ENCODE measurements at regions not wholly inside any gene's neighbourhood (a gene's known extent, or its start where the extent isn't known, plus 50 kb on each side); places are given as distances from the start of the nearest gene placed in this dataset.

DNA sequence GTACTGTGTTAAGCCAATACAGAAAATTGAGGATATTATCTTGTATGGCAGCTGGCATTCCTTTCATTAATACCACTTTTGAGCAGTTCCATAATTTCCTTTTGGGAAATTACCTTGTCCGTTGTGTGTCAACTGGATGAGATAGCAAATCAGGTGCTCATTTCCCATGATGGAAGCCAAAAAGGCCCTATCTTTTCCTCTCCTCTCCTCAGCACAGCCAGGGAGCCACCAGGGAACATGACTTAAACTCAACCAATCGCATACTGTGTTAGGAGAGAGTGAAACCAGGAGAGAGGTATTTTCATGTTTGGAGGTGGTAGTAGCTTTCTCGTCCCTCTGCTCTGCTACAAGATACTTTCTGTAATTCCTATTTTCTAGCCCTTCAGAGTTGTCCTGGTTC, 96.1 kb upstream of the TOX3 start:
- no peak for DNase-seq (ENCODE audit: low spot score)
- TF ChIP-seq, protein P1, sequence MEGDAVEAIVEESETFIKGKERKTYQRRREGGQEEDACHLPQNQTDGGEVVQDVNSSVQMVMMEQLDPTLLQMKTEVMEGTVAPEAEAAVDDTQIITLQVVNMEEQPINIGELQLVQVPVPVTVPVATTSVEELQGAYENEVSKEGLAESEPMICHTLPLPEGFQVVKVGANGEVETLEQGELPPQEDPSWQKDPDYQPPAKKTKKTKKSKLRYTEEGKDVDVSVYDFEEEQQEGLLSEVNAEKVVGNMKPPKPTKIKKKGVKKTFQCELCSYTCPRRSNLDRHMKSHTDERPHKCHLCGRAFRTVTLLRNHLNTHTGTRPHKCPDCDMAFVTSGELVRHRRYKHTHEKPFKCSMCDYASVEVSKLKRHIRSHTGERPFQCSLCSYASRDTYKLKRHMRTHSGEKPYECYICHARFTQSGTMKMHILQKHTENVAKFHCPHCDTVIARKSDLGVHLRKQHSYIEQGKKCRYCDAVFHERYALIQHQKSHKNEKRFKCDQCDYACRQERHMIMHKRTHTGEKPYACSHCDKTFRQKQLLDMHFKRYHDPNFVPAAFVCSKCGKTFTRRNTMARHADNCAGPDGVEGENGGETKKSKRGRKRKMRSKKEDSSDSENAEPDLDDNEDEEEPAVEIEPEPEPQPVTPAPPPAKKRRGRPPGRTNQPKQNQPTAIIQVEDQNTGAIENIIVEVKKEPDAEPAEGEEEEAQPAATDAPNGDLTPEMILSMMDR (IDR thresholded peaks at IDR 0.05): no peak
- Mint-ChIP-seq H3K4me1 (ENCODE audit: low read depth) (no peaks in the 10 kb centered on the region), H3K36me3 (ENCODE audit: low read depth) (no peaks in the 10 kb centered on the region), H3K4me3 (ENCODE audit: unreplicated experiment) (no peak overlapping the region), H3K27ac (ENCODE audit: unreplicated experiment) (no peak overlapping the region), H3K9me3 (ENCODE audit: low read depth) (peaks cover 2% of the 10 kb centered on the region), H3K27me3 (ENCODE audit: low read depth) (no peaks in the 10 kb centered on the region)

DNA sequence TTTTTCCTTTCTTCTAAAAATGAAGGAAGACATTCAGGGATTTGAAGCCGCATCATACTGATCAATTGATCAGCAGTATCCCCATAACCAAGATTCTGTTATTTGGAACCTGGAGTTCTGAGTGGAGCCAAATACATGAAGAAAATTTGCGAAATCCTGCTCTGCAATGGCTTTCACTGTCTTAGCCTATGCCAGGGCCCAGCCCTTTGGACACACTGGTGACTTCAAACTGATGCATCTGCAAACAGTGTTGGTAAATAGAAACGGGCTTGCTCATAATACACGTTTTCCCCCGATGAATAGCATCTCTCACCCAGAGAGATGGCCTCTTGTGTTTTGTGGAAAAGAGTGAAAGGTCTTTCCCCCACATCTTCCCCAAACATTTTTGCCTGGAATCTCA, 87.6 kb upstream of the TOX3 start:
- TF ChIP-seq, protein P1 (IDR thresholded peaks at IDR 0.05): no peak
- no peaks in the 10 kb centered on the region for H3K27me3 Mint-ChIP-seq (ENCODE audit: low read depth)
- no peaks in the 10 kb centered on the region for H3K4me1 Mint-ChIP-seq (ENCODE audit: low read depth)
- H3K9me3 Mint-ChIP-seq (ENCODE audit: low read depth): peaks cover 25% of the 10 kb centered on the region
- H3K4me3 Mint-ChIP-seq (ENCODE audit: unreplicated experiment): no peak overlapping the region
- DNase-seq (ENCODE audit: low spot score): no peak
- H3K36me3 Mint-ChIP-seq (ENCODE audit: low read depth): no peaks in the 10 kb centered on the region
- H3K27ac Mint-ChIP-seq (ENCODE audit: unreplicated experiment): no peak overlapping the region

- DNase-seq (ENCODE audit: low spot score): no peak
- H3K27me3 Mint-ChIP-seq (ENCODE audit: low read depth): no peaks in the 10 kb centered on the region
- H3K4me1 Mint-ChIP-seq (ENCODE audit: low read depth): peaks cover 3% of the 10 kb centered on the region
- TF ChIP-seq, protein P1 (IDR thresholded peaks at IDR 0.05): no peak
- H3K36me3 Mint-ChIP-seq (ENCODE audit: low read depth): no peaks in the 10 kb centered on the region
- H3K4me3 Mint-ChIP-seq (ENCODE audit: unreplicated experiment): no peak overlapping the region
- no peak overlapping the region for H3K27ac Mint-ChIP-seq (ENCODE audit: unreplicated experiment)
- H3K9me3 Mint-ChIP-seq (ENCODE audit: low read depth): peaks cover 25% of the 10 kb centered on the region
These were observed 87.2 kb upstream of the TOX3 start for GRCh38 chr16:52634104-52634503.

DNA sequence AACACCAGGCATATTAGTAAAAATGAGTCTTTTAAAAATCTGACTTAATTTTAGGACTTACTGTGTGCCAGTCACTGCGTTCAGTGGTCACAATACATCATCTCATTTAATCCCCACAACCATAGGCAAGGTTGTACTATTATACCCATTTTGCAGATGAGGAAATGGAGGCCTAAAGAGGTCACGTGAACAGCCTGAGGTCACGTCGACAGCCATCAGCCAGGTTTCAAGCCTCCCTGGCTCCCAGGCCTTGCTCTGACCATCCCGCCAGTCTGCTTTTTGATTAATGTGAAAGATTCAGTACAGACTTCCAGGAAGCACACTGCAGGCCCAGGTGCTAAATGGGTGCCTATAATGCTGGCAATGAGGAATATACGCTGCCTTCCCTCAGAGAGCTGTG, 86.3 kb upstream of the TOX3 start:
- Mint-ChIP-seq H3K27me3 (ENCODE audit: low read depth) (no peaks in the 10 kb centered on the region), H3K4me1 (ENCODE audit: low read depth) (peaks cover 3% of the 10 kb centered on the region), H3K36me3 (ENCODE audit: low read depth) (no peaks in the 10 kb centered on the region), H3K4me3 (ENCODE audit: unreplicated experiment) (no peak overlapping the region), H3K9me3 (ENCODE audit: low read depth) (peaks cover 25% of the 10 kb centered on the region), H3K27ac (ENCODE audit: unreplicated experiment) (no peak overlapping the region)
- TF ChIP-seq, protein P1 (IDR thresholded peaks at IDR 0.05): no peak
- no peak for DNase-seq (ENCODE audit: low spot score)

GRCh38 chr16:52631711-52632110, 84.8 kb upstream of the TOX3 start:
- Mint-ChIP-seq H3K27me3 (ENCODE audit: low read depth) (no peaks in the 10 kb centered on the region), H3K4me3 (ENCODE audit: unreplicated experiment) (no peak overlapping the region), H3K9me3 (ENCODE audit: low read depth) (peaks cover 31% of the 10 kb centered on the region), H3K4me1 (ENCODE audit: low read depth) (peaks cover 3% of the 10 kb centered on the region), H3K27ac (ENCODE audit: unreplicated experiment) (no peak overlapping the region), H3K36me3 (ENCODE audit: low read depth) (no peaks in the 10 kb centered on the region)
- DNase-seq (ENCODE audit: low spot score): no peak
- TF ChIP-seq, protein P1 (IDR thresholded peaks at IDR 0.05): no peak

All from chondrocyte (in vitro differentiated cells).